GM12873 (cell line): ENCODE measurements at regions not wholly inside any gene's neighbourhood (a gene's known extent, or its start where the extent isn't known, plus 50 kb on each side); places are given as distances from the start of the nearest gene placed in this dataset.

ENCODE experiments used
- CTCF ChIP-seq: IDR thresholded peaks from 2 replicates; pipeline ENCODE4 v1.5.1; 2012; ENCODE audit warnings: low read depth, mild to moderate bottlenecking, moderate library complexity, low read length, control low read depth; ENCODE audit not compliant: insufficient read depth; ENCODE audit errors: missing control alignments

GRCh38 chr13:59601993-59602392, 561.7 kb downstream of the DIAPH3 start:
- TF ChIP-seq CTCF: no peak

GRCh38 chr13:59603646-59604045, 560.1 kb downstream of the DIAPH3 start:
- no peak for TF ChIP-seq CTCF

- no peak for TF ChIP-seq CTCF
Measured at GRCh38 chr13:59607172-59607571, 556.6 kb downstream of the DIAPH3 start.

- TF ChIP-seq CTCF: no peak
Measured at GRCh38 chr13:59607780-59608233, 555.9 kb downstream of the DIAPH3 start.

GRCh38 chr13:59609421-59609820, 554.3 kb downstream of the DIAPH3 start:
- no peak for TF ChIP-seq CTCF
